Middle frontal gyrus (tissue), 1 donor: ENCODE measurements at regions not wholly inside any gene's neighbourhood (a gene's known extent, or its start where the extent isn't known, plus 50 kb on each side); places are given as distances from the start of the nearest gene placed in this dataset.
"Not testable (repeated sequence)": the region's sequence is repeated elsewhere in the genome, so short reads cannot be mapped to it uniquely, and the experiment has no call there.

Experiments used
- DNase-seq: peaks from one replicate; pipeline ENCODE4 v3.0.0-alpha.2; 2015; ENCODE audit warnings: low spot score; ENCODE audit errors: extremely low spot score

DNA sequence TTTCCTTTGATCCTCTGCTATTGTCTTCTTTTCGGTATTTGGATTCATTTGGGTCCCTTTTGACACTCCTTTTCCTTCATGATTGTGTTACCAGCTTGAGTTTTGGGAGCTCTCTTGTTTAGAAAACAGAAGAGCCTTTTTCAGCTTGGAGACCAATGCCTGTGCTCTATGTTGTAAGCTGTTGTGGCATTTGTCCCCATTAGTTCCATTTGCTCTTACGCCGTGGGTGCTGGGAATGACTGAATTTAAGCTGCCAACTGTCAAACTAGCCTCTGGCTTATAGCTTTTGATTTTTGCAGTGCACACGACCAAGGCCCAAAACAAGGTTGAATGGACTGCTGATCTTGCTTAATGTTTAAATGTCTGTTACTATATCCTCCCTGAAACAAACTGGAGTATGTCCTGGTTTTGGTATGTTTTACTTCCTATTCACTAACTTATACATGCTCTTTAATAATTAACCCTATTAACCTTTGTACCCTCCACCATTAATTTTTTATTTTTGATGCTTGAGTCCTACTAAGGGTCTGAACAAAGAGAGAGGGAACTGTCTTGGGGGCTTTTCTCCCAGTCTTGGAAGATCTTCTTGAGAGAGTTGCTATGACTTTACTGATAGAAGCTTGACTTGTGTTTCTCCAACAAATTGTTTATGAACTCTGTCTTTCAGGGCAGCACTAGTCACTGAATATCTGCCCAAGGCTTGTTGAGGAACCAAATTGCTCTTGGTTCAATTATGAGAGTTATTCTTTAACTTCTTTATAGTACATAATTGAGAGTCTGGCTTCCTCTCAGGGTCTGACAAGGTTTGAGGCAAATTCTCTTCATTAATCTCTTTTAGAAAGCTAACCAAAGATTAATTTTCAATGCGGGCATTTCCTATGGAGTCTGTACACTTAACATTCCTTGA is 100.3 kb upstream of the SIRPG start:
- DNase-seq, result no peak

DNA sequence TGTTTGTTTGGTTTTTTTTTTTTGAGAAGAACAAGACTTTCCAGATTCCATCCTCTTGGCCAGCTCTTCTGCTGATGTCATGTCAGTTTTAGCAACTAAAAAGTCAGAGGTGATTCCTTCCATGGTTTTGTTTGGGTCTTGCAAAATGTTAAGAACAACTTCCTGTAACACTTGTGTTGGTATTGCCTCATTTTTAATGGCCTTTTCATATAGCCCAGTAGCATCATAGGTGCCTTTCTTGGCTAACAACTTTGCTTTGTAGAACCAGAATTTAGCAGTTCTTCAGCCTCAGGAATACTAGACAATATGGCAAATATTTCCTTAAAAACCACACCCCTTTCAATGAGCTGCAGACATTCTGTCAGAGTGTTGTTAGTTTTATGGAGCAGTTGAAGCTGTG is 99.5 kb upstream of the SIRPG start:
- no peak for DNase-seq

DNA sequence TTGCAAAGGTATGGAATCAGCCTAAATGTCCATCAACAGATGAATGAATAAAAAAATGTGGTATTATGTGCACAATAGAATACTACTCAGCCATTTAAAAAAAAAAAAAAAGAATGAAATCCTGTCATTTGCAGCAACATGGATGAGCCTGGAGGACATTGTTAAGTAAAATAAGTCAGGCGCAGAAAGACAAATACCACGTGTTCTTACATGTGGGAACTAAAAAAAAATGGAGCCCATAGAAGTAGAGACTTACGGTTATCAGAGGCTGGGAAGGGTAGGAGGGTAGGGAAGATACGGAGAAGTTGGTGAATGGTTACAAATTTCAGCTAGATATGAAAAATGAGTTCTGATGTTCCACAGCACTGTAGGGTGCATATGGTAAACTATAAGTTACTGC is 97.2 kb upstream of the SIRPG start:
- no peak for DNase-seq

DNA sequence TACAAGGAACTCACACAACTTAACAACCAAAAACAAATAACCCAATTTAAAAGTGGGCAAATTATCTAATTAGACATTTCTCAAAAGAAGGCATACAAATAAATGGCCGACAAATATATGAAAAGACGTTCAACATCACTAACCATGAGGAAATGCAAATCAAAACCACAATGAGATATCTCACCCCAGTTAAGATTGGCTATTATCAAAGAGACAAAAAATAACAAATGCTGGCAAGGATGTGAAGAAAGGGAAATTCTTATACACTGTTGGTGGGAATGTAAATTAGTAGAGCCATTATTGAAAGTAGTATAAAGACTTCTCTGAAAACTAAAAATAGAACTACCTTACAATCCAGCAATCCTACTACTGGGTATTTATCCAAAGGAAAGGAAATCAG is 96.7 kb upstream of the SIRPG start:
- DNase-seq, result no peak

DNA sequence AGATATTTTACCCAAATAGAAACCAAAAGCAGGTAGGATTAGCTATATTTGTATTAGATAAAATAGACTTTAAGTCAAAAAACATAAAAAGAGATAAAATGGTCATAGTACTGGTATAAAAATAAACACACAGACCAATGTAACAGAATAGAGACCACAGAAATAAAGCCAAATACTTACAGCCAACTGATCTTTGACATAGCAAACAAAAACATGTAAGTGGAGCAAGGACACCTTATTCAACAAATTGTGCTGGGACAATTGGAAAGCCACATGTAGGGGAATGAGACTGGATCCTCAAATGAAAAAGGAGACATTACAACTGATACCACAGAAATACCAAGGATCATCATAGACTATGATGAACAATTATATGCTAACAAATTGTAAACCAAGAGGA is 94.5 kb upstream of the SIRPG start:
- DNase-seq, result no peak

DNA sequence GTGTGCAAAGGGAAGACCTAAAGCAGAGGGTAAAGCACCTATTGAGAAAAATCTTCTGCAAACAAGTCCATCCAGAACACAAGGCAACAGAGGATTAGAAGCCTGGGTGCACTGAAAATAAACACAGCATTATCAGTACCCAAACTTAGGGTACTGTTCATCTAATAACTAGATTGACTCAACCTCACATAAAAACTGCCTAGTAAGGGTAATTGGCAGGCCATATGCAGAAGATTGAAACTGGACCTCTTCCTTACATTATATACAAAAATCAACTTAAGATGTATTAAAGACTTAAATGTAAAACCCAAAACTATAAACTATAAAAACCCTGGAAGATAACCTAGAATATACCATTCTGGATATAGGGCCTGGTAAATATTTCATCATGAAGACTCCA is 91.2 kb upstream of the SIRPG start:
- no peak for DNase-seq

DNA sequence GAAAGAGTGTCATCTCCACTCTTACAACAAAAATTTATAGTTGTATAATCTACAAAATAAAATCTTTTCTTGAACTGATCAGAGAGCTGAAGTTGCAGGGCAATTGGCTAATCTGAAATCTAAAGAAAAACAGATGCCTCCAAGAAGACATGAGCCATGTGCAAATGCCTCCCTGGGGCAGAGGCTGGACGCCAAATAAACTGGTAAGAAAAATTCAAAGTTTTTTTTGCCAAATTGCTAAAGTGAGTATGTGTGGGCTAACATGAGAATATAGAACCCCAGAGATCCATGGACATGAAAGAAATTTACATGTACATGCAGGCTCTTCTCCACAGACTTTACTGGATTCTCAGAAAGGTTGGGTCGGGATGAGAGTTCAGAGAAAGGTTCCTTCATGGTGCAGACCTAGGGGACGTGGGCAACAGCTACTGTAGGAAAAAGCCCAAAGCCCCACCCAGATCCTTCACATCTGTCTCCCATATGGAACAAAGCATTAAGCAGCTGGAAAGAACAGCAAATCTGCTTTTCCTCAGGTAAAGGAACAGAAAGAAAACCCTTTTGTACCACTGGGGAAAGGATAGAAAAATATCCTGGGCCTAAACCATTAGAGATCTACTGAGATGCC is 90.5 kb upstream of the SIRPG start:
- no peak for DNase-seq

DNA sequence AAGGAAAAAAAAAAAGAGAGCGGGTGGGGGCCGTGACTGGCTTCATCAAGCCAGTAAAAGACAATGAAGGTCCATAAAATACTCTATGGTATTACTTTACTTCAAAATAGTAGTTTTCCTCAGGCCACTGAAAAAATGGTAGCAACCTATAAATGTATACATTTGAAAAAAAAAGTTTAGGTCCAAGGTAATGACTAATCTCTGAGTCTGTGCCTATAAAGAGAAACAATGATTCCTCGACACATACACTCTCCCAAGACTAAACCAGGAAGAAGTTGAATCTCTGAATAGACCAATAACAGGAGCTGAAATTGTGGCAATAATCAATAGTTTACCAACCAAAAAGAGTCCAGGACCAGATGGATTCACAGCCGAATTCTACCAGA is 84.5 kb upstream of the SIRPG start:
- DNase-seq, result not testable (repeated sequence)

DNA sequence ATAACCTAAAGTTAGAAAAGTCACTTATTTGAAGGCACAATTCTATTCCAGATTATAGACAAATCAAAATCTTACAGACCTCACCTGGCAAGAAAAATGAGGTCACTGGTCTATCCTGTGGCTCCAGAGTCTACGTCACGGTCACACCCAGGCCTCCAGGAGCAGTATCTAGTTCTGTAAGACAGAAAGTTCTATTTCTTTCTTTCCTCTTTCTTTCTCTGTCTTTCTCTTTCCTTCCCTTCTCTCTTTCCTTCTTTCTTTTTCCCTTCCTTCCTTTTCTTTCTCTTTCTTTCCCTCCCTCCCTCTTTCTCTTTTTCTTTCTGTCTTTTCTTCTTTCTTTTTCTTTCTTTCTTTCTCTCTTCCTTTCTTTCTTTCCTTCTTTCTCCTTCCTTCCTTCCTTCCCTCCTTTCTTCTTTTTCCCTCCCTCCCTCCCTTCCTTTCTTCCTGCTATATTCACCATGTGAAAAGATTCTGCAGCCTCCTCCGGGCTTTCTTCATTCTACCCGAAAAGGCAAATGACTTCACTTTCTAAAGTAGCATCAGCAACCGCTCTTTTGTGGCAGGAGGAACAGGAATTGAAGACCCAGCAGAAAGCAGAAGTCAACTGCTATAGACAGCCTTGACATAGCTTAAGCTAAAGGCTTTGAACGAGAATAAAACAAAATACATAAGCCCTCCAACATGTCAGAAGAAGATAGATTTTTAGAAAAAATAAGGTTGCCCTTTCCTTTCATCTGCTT is 83.9 kb upstream of the SIRPG start:
- no peak for DNase-seq

DNA sequence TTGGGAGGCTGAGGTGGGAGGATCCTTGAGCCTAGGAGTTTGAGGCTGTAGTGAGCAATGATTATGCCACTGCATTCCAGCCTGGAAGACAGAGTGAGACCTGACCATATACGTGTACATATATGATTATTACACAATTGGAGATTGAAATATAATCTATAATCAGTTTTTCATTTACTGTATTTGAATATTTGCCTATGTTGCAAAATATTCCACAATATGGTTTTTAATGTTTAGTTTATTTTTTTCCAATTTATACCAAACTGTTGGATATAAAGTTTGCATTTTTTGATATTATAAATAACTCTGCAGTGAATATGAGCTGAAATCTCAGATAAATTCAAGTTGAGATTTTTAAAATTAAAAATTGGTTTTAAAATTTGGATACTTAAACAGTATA is 79.6 kb upstream of the SIRPG start:
- no peak for DNase-seq

DNA sequence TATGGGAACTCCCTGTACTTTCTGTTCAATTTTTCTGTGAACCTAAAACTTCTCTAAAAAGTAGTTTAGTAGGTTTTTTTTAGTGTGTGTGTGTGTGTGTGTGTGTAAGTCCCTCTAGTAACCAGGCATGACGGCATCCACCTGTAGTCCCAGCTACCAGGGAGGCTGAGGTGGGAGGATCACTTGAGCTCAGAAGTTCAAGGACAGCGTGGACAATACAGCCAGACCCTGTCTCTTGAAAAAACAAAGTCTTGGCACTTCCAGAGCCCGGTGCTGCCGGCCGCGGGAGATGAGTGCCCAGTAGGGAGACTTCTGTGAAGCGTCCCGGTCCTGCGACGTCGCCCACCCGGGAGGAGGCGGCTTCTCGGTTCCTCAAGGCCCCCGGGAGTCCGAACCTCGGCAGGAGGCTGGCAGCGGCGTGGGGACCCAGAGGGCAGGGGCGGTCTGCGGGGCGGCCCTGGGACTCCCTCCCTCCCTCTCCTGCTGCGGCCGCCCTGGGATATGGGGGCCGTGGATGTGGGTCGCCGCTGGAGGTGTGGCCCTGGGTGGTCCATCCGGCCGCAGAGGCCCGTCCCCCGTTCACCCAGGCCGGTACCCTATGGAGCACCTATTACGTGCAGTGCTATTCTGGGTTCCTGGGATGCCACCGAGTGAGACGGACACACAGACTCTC is 78.0 kb upstream of the SIRPG start:
- no peak for DNase-seq

DNA sequence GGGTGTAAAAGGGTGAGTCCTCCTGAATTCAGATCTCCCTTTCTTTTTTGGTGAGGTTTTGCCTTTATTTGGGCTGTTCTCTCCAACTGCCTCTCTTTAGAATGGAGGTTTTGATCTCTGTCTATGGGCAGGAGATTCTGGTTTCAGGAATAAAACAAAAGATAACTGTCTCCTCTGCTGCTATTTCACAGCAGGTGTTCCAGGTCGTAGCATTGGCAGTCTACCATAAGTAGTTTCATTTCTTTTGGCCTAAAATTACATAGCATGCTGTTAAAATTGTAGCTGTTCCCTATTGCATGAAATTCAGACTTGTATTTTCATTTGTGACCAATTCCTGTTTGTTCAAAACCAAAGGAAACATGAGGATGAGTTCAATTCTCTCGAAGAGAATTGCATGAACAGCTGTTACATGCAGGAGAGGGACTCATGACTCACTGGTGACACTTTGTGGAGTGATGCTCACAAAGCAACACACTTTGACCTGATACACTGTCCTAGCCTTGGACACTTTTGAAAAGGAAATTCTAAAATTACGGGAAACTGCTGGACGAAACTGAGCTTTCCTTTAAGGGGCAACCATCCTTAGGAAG is 76.8 kb upstream of the SIRPG start:
- DNase-seq, result peak; percentile 8

DNA sequence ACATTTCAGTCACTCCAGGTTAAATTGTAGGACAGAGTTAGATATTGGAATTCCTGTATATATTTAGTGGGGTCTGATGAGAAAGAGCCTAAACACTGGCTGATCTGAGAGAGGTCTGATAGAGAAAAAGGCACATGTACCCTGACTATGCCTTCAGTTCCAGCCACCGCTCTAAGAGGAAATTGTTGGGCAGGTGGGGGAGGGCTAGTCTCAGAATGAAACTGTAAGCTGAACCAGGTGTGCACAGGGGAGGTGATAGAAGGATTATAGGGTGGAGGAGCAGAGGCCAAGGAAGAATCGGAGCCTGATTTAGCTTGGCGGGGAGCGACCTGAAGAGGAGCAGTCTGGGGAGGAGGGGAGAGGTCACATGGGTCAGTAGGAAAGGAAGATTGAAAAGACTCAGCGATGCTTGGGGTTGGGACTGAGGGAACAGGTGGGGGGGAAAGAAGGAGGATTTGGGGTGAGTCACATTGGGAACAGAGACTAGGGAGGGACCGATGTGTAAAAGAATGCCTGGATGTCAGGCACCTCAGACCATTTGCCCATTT is 74.3 kb upstream of the SIRPG start:
- not testable (repeated sequence) for DNase-seq

DNA sequence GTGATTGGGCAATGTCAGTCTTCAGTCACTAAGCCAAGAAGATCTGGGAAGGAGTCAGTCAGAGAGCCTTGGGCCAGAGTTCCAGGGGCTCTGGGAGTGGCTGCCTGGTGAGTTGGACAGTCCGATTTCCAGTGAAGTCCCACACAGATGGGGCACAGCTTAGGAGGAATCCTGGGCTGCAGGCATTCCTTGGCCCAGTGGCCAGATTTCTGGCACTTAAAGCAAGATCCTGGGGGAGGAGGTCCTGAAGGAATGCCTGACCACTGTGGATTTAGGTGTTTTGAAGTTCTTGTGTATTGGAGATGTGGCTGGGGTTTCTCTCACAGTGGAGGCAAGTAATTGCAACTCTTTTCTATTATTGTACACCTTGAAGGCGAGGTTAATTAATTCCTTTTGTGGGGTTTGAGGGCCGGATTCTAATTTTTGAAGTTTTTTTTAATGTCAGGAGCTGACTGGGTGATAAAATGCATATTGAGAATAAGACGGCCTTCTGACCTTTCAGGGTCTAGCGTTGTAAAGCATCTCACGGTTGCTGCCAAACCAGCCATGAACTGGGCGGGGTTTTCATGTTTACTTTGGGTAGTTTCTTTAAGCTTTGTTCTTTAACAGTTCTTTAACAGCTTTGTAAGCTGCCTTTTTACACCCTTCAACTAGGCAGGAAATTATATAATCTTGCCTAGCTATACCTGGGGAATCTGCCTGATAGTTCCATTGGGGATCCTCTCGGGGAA is 73.6 kb upstream of the SIRPG start:
- DNase-seq, result not testable (repeated sequence)

DNA sequence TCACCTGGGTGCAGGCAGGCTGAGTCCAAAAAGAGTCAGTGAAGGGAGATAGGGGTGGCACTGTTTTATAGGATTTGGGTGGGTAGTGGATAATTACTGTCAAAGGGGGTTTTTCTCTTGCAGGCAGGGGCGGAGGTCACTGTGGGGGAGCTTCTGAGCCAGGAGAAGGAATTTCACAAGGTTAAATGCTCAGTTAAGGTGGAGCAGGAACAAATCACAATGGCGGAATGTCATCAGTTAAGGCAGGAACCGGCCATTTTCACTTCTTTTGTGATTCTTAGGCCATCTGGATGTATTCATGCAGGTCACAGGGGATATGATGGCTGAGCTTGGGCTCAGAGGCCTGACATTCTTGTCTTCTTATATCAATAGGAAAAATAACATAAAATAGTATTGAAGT is 69.7 kb upstream of the SIRPG start:
- not testable (repeated sequence) for DNase-seq

DNA sequence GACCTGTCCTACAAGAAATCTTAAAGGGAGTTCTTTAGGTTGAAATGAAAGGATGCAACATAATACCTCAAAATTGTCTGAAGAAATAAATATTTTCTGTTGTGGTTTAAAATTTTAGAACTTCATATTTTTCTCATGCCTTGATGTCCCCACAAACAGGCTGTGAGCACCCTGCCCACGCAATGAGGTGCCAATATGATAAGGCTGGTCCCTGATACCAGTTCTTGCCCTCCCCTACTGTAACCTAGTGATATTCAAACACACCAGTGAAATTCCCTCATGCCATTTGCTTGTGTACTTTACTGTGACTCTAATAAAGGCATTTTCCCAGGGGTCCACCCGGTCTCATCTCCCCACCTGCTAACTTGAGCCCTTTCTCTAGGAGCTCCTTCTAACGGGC is 67.3 kb upstream of the SIRPG start:
- DNase-seq, result no peak

DNA sequence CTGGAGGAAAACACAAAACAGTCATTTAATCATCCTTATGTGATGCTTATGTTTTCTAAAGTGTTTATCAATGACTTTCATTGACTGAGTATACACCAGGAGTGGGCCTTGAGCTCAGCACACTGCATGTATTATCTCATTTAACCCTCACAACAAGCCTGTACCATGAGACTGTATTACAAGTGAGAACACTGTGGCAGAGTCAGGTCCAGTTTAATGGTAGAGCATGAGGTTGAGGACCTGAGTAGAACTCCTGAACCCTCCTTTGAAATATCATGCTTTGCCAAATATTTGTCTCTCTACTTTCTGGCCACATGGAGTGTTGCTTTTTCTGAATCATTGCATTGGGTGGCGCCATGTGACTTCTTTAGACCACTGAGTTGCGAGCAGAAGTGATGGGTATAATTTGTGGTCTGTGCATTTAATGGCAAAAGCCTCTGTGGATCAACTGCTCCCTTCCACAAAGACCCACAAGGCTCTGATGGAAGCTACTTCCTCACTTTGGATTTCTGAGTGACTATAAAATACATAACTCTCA is 65.0 kb upstream of the SIRPG start:
- DNase-seq, result no peak

DNA sequence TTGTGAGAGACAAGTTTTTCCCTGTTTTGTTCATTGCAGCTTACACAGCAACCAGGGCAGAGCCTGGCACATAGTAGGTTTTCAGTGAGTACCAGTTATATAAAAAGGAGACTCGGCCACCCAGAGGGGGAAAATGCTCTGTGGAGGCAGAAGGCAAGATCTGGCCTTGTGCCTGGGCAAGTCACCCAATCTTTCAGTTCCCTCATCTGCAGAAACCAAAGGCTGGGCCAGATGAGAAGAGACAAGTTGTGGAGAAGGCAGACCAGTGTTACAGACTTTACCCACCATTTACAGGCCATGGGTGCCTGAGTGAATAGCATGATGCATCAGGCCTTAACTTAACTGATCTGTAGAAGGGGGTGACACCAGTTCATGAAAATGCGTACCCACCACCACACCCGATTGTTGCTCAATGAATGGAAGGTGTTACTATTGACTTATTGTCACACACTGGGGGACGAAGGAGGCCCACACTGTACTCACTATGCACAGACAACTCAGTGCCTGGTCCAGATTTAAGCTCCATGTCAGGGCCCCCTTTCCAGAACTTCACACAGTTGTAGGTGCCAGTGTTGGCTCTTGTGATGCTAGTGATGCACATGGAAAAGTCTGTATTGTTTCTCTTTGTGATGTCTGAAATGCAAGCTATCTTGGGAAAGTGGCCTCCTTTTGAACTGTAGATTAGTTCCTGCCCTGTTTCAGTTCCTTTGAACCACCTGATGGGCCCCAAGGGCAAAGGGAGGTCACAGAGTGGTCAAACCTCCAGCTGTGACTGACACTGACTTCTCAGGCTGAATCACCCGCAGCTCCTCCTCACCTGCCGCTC is 64.3 kb upstream of the SIRPG start:
- no peak for DNase-seq

DNA sequence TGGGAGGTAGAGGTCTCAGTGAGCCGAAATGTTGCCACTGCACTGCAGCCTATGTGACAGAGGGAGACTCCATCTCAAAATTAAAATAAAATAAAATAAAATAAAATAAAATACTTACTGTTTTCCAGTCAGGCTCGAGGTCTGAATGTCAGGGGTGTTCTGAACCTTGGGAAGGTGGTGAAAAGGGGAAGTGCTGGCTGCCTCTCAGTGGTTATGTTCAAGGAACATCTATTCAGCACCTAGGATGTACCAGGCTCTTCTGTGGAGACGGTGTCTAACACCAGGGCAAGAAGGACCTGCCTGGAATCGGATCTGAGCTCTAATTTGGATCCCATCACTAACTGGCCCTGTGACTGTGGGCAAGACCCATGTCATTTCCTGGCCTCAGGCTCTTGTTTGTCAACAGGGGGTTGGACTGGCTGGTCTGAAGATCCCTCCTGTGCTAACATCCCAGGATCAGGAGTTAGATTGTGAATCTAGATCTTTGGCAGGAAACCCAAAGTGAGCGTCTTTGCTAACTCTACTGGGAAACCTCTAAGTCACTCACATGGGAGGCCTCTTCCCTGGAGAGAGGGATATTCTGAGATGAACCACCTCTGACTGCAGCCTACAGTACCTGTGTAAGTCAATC is 63.4 kb upstream of the SIRPG start:
- DNase-seq, result no peak
